ENCODE measurements at regions not wholly inside any gene's neighbourhood (a gene's known extent, or its start where the extent isn't known, plus 50 kb on each side); places are given as distances from the start of the nearest gene placed in this dataset.

DNA sequence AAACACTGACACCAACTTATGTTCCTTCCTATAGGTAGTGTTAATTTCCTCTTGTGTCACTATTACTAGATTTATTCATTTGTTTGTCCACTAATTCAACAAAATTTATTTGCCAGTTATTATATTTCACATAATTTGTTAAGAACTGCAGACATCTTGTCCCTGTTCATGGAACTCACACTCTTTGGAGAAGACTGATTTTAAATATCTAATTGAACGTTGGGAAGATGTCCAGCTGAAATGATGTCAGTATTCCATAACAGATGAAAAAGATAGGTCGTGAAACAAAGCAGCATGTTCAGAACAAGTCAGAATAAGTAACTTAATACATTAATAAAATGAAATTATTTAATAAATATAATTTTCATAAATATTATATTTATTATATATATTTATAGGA, 873.1 kb upstream of the PHF14 start:
- Histone ChIP-seq H3K36me3 (replicated peaks; ENCODE audit: insufficient read depth, low read length) (no peaks in the 10 kb centered on the region), H3K9me3 (replicated peaks; ENCODE audit: insufficient read depth, low read length) (no peaks in the 10 kb centered on the region), H3K79me2 (ENCODE audit: low read length) (no peaks in the 10 kb centered on the region), H3K9me2 (replicated peaks; ENCODE audit: insufficient read depth, low read length) (no peaks in the 10 kb centered on the region), H3K4me2 (ENCODE audit: low read depth, low read length) (no peak overlapping the region), H2AFZ (ENCODE audit: low read length) (no peak overlapping the region), H4K20me1 (ENCODE audit: insufficient read depth, low read length) (no peaks in the 10 kb centered on the region), H3K4me1 (ENCODE audit: low read length) (no peaks in the 10 kb centered on the region), H3K9ac (ENCODE audit: low read length) (no peak overlapping the region), H3K27ac (ENCODE audit: low read length) (no peak overlapping the region), H3K27me3 (replicated peaks; ENCODE audit: insufficient read depth, low read length) (no peaks in the 10 kb centered on the region), H3F3A (ENCODE audit: insufficient read depth, low read length) (no peaks in the 10 kb centered on the region), H3K4me3 (ENCODE audit: low read length) (no peak overlapping the region)
- TF ChIP-seq CTCF (IDR thresholded peaks at IDR 0.05; ENCODE audit: low read length) (no peak), EZH2 (optimal IDR thresholded peaks at IDR 0.05; ENCODE audit: low read depth, low read length) (no peak), EZH2phosphoT487 (IDR thresholded peaks at IDR 0.05; ENCODE audit: low read length) (no peak)
- DNase-seq = no peak

- Histone ChIP-seq H3K4me3 (ENCODE audit: low read length) (no peak overlapping the region), H2AFZ (ENCODE audit: low read length) (no peak overlapping the region), H3K36me3 (replicated peaks; ENCODE audit: insufficient read depth, low read length) (no peaks in the 10 kb centered on the region), H3K4me1 (ENCODE audit: low read length) (no peaks in the 10 kb centered on the region), H3K9me3 (replicated peaks; ENCODE audit: insufficient read depth, low read length) (no peaks in the 10 kb centered on the region), H3F3A (ENCODE audit: insufficient read depth, low read length) (no peaks in the 10 kb centered on the region), H3K4me2 (ENCODE audit: low read depth, low read length) (no peak overlapping the region), H3K27me3 (replicated peaks; ENCODE audit: insufficient read depth, low read length) (no peaks in the 10 kb centered on the region), H3K9me2 (replicated peaks; ENCODE audit: insufficient read depth, low read length) (no peaks in the 10 kb centered on the region), H3K9ac (ENCODE audit: low read length) (no peak overlapping the region), H4K20me1 (ENCODE audit: insufficient read depth, low read length) (no peaks in the 10 kb centered on the region), H3K79me2 (ENCODE audit: low read length) (no peaks in the 10 kb centered on the region), H3K27ac (ENCODE audit: low read length) (no peak overlapping the region)
- no peak for DNase-seq
- TF ChIP-seq EZH2 (optimal IDR thresholded peaks at IDR 0.05; ENCODE audit: low read depth, low read length) (no peak), EZH2phosphoT487 (IDR thresholded peaks at IDR 0.05; ENCODE audit: low read length) (no peak), CTCF (IDR thresholded peaks at IDR 0.05; ENCODE audit: low read length) (no peak)
Measured at GRCh38 chr7:10101351-10101750, 872.3 kb upstream of the PHF14 start.

DNA sequence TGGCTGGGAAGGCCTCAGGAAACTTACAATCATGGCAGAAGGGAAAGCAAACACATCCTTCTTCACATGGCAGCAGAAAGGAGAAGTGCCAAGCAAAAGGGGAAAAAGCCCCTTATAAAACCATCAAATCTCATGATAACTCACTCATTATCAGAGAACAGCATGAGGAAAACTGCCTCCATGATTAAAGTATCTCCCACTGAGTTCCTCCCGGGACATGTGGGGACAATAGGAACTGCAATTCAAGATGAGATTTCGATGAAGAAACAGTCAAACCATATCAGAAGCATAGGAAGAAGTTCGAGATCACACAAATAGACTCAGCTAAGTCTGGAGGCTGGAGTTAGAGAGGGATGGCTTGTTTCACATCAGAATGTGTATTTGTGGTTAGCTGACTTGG, 869.4 kb upstream of the PHF14 start:
- no peak overlapping the region for H2AFZ ChIP-seq (ENCODE audit: low read length)
- H4K20me1 ChIP-seq (ENCODE audit: insufficient read depth, low read length) = no peaks in the 10 kb centered on the region
- no peak overlapping the region for H3K27ac ChIP-seq (ENCODE audit: low read length)
- no peak for DNase-seq
- H3F3A ChIP-seq (ENCODE audit: insufficient read depth, low read length) = no peaks in the 10 kb centered on the region
- no peak overlapping the region for H3K4me3 ChIP-seq (ENCODE audit: low read length)
- no peaks in the 10 kb centered on the region for H3K9me2 ChIP-seq (replicated peaks; ENCODE audit: insufficient read depth, low read length)
- H3K4me2 ChIP-seq (ENCODE audit: low read depth, low read length) = no peak overlapping the region
- H3K36me3 ChIP-seq (replicated peaks; ENCODE audit: insufficient read depth, low read length) = no peaks in the 10 kb centered on the region
- no peaks in the 10 kb centered on the region for H3K27me3 ChIP-seq (replicated peaks; ENCODE audit: insufficient read depth, low read length)
- H3K9ac ChIP-seq (ENCODE audit: low read length) = no peak overlapping the region
- no peaks in the 10 kb centered on the region for H3K9me3 ChIP-seq (replicated peaks; ENCODE audit: insufficient read depth, low read length)
- H3K79me2 ChIP-seq (ENCODE audit: low read length) = no peaks in the 10 kb centered on the region
- no peak for TF ChIP-seq CTCF (IDR thresholded peaks at IDR 0.05; ENCODE audit: low read length)
- TF ChIP-seq EZH2 (optimal IDR thresholded peaks at IDR 0.05; ENCODE audit: low read depth, low read length) = no peak
- TF ChIP-seq EZH2phosphoT487 (IDR thresholded peaks at IDR 0.05; ENCODE audit: low read length) = no peak
- H3K4me1 ChIP-seq (ENCODE audit: low read length) = no peaks in the 10 kb centered on the region

Data from MM.1S (cell line).